Transverse colon (tissue), 4 donors: ENCODE measurements at regions not wholly inside any gene's neighbourhood (a gene's known extent, or its start where the extent isn't known, plus 50 kb on each side); places are given as distances from the start of the nearest gene placed in this dataset.

Source experiments
- POLR2A ChIP-seq: fragments of 450-650 bp; IDR thresholded peaks from one replicate; pipeline ENCODE4 v1.6.1; 2016; ENCODE audit warnings: antibody characterized with exemption, mild to moderate bottlenecking, moderate library complexity
- POLR2AphosphoS5 ChIP-seq, 3 donors: sonication (generic); formaldehyde crosslinking; IDR thresholded peaks; one replicate each; pipeline ENCODE4 v1.6.1; 2016; ENCODE audit warnings: antibody characterized with exemption in 3 of 3
- TF ChIP-seq, protein P1 (sequence below), 5 experiments: fragments of 200-600 bp in 3 of 5; fragments of 450-650 bp in 2 of 5; sonication (generic) in 3 of 5; IDR thresholded peaks; 1 replicate in 2 of 5; 2 replicates in 3 of 5; pipeline ENCODE4 v1.5.1; 2016 to 2017; ENCODE audit warnings: antibody characterized with exemption in 5 of 5, inconsistent platforms in 3 of 5, mild to moderate bottlenecking in 2 of 5, moderate library complexity in 1 of 5

DNA sequence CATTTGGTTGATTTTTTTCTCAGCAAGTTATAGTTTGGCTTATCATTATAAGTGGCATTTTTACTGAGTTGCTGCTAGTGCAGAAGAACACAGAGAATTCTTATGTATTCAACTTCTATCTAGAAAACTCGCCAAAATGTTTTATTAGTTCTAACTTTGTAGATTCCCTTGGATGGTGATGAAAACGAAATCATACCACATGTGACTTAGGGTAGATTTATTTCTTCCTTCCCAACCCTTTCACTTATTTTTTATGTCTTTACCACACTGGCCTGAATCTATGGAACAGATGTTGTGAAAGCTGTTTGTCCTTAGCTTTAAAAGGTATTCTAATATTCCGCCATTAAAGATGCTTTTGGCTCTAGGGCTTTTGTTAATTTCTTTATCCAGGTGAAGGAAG, 503.3 kb upstream of the CFAP20DC start:
- TF ChIP-seq, protein P1, sequence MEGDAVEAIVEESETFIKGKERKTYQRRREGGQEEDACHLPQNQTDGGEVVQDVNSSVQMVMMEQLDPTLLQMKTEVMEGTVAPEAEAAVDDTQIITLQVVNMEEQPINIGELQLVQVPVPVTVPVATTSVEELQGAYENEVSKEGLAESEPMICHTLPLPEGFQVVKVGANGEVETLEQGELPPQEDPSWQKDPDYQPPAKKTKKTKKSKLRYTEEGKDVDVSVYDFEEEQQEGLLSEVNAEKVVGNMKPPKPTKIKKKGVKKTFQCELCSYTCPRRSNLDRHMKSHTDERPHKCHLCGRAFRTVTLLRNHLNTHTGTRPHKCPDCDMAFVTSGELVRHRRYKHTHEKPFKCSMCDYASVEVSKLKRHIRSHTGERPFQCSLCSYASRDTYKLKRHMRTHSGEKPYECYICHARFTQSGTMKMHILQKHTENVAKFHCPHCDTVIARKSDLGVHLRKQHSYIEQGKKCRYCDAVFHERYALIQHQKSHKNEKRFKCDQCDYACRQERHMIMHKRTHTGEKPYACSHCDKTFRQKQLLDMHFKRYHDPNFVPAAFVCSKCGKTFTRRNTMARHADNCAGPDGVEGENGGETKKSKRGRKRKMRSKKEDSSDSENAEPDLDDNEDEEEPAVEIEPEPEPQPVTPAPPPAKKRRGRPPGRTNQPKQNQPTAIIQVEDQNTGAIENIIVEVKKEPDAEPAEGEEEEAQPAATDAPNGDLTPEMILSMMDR (IDR thresholded peaks at IDR 0.05): no peak
- TF ChIP-seq POLR2A: no peak
- TF ChIP-seq POLR2AphosphoS5 (IDR thresholded peaks at IDR 0.05): no peak
